ENCODE measurements at regions not wholly inside any gene's neighbourhood (a gene's known extent, or its start where the extent isn't known, plus 50 kb on each side); places are given as distances from the start of the nearest gene placed in this dataset.

GRCh38 chr3:191111722-191112121 is 87.3 kb upstream of the OSTN start:
- H3K4me3 ChIP-seq: no peak overlapping the region
- H3K9me3 ChIP-seq: no peaks in the 10 kb centered on the region
- FAIRE-seq (no peak), DNase-seq (no peak), ATAC-seq (no peak)
- intact Hi-C loops (cut with DNase I): no loop called here
- no peak for TF ChIP-seq CTCF (IDR thresholded peaks at IDR 0.05)
- no peaks in the 10 kb centered on the region for H3K36me3 ChIP-seq
- no peak overlapping the region for H3K27ac ChIP-seq
- H3K27me3 ChIP-seq: no peaks in the 10 kb centered on the region
- WGBS, 2 donors: 58 to 75% methylated on average over 3 of the region's 3 CpGs
- no peaks in the 10 kb centered on the region for H3K4me1 ChIP-seq

GRCh38 chr3:191105418-191105817 is 93.6 kb upstream of the OSTN start:
- Histone ChIP-seq H3K36me3 (no peaks in the 10 kb centered on the region), H3K27me3 (no peaks in the 10 kb centered on the region), H3K9me3 (no peaks in the 10 kb centered on the region), H3K27ac (no peak overlapping the region), H3K4me1 (no peaks in the 10 kb centered on the region), H3K4me3 (no peak overlapping the region)
- FAIRE-seq: no peak
- no peak for TF ChIP-seq CTCF (IDR thresholded peaks at IDR 0.05)
- DNase-seq: no peak
- ATAC-seq: no peak
- intact Hi-C loops (cut with DNase I): no loop called here
- WGBS, 2 donors: 35 to 51% methylated on average over 3 of the region's 3 CpGs

GRCh38 chr3:191100516-191100915 is 98.5 kb upstream of the OSTN start:
- no peaks in the 10 kb centered on the region for H3K27me3 ChIP-seq
- TF ChIP-seq CTCF (IDR thresholded peaks at IDR 0.05): no peak
- no peak for ATAC-seq
- no peaks in the 10 kb centered on the region for H3K36me3 ChIP-seq
- intact Hi-C loops (cut with DNase I): no loop called here
- no peaks in the 10 kb centered on the region for H3K4me1 ChIP-seq
- DNase-seq: no peak
- H3K4me3 ChIP-seq: no peak overlapping the region
- no peak overlapping the region for H3K27ac ChIP-seq
- WGBS, 2 donors: 58 to 66% methylated on average over 4 of the region's 4 CpGs
- H3K9me3 ChIP-seq: no peaks in the 10 kb centered on the region
- no peak for FAIRE-seq

- H3K36me3 ChIP-seq: no peaks in the 10 kb centered on the region
- no peak for FAIRE-seq
- no peaks in the 10 kb centered on the region for H3K27me3 ChIP-seq
- DNase-seq: no peak
- no peaks in the 10 kb centered on the region for H3K9me3 ChIP-seq
- H3K4me3 ChIP-seq: no peak overlapping the region
- no peaks in the 10 kb centered on the region for H3K4me1 ChIP-seq
- H3K27ac ChIP-seq: no peak overlapping the region
- TF ChIP-seq CTCF (IDR thresholded peaks at IDR 0.05): no peak
- WGBS, 2 donors: 43 to 65% methylated on average over 3 of the region's 3 CpGs
- no peak for ATAC-seq
- intact Hi-C loops (cut with DNase I): no loop called here
Measured at GRCh38 chr3:191094057-191094845, 104.8 kb upstream of the OSTN start.

- Histone ChIP-seq H3K4me3 (no peak overlapping the region), H3K36me3 (no peaks in the 10 kb centered on the region), H3K27ac (no peak overlapping the region), H3K4me1 (no peaks in the 10 kb centered on the region), H3K9me3 (no peaks in the 10 kb centered on the region), H3K27me3 (no peaks in the 10 kb centered on the region)
- 61 to 73% methylated on average over 3 of the region's 3 CpGs for WGBS, 2 donors
- intact Hi-C loops (cut with DNase I): no loop called here
- DNase-seq (no peak), ATAC-seq (no peak), FAIRE-seq (no peak)
- no peak for TF ChIP-seq CTCF (IDR thresholded peaks at IDR 0.05)
Measured at GRCh38 chr3:191087391-191087790, 111.7 kb upstream of the OSTN start.

Measured in pancreas (tissue), 10 donors.